Heart left ventricle (tissue), 13 donors: ENCODE measurements at regions not wholly inside any gene's neighbourhood (a gene's known extent, or its start where the extent isn't known, plus 50 kb on each side); places are given as distances from the start of the nearest gene placed in this dataset.

Source experiments
- CTCF ChIP-seq, 12 donors: fragments of 200-600 bp; sonication (generic) in 4 of 12; IDR thresholded peaks; one replicate each; pipeline versions ENCODE4 v1.5.0 to v1.8.0; 2018 to 2022; ENCODE audit warnings: antibody characterized with exemption in 12 of 12, mild to moderate bottlenecking in 5 of 12
- POLR2A ChIP-seq, 2 donors: fragments of 450-650 bp; IDR thresholded peaks; one replicate each; pipeline ENCODE4 v1.6.1; 2017; ENCODE audit warnings: antibody characterized with exemption in 2 of 2, mild to moderate bottlenecking in 2 of 2, moderate library complexity in 2 of 2
- donor health status: ischemic (EF 13 %, LVEDD 7.1; RV severe dilation, severe dysfunction).
- donor health status: DM: no; HTN: yes; CAD: no.
- donor health status: DM: no; HTN: no; CAD: no.
- donor health status: ischemic (EF 25% LVEDD 6.9; RV normal size, moderate dysfunction).
- donor health status: ischemic (EF 25% LVEDD 5.7; RV mildly dilated, moderate dysfunction).
- donor health status: ischemic (EF 35%, LVEDD 5.7; RV mildly dilated, moderate dysfunction).
- donor health status: nonischemic (EF 11% LVEDD 7.7; RV severe dilation, severe dysfunction).
- donor health status: DM: yes; HTN: yes; CAD: no.
- donor health status: PGD.
- donor health status: ischemic (EF 29% LVEDD 5.4; RV normal size, mild dysfunction).
- donor health status: nonischemic (EF 23%, LVEDD 6.1; RV moderate dilation, normal function).

GRCh38 chr1:222240536-222241181, 307.2 kb downstream of the HHIPL2 start:
- TF ChIP-seq CTCF (IDR thresholded peaks at IDR 0.05): no peak
- TF ChIP-seq POLR2A (IDR thresholded peaks at IDR 0.05): no peak
